Dedifferentiated amniotic fluid mesenchymal stem cell (primary cell): ENCODE measurements at regions not wholly inside any gene's neighbourhood (a gene's known extent, or its start where the extent isn't known, plus 50 kb on each side); places are given as distances from the start of the nearest gene placed in this dataset.

Experiments used
- DNase-seq: peaks from one replicate; pipeline ENCODE4 v3.0.0-alpha.2; 2016; ENCODE audit errors: extremely low spot score

GRCh38 chr4:34170946-34171345 is 2073.4 kb downstream of the ARAP2 start:
- DNase-seq = no peak

- DNase-seq = no peak
Observed at GRCh38 chr4:34176609-34177008, 2067.7 kb downstream of the ARAP2 start.

- no peak for DNase-seq
Observed at GRCh38 chr4:34178476-34178875, 2065.8 kb downstream of the ARAP2 start.

- DNase-seq = peak; percentile 54
Observed at GRCh38 chr4:34181311-34181841, 2062.9 kb downstream of the ARAP2 start.

GRCh38 chr4:34181891-34182290 is 2062.4 kb downstream of the ARAP2 start:
- no peak for DNase-seq

DNA sequence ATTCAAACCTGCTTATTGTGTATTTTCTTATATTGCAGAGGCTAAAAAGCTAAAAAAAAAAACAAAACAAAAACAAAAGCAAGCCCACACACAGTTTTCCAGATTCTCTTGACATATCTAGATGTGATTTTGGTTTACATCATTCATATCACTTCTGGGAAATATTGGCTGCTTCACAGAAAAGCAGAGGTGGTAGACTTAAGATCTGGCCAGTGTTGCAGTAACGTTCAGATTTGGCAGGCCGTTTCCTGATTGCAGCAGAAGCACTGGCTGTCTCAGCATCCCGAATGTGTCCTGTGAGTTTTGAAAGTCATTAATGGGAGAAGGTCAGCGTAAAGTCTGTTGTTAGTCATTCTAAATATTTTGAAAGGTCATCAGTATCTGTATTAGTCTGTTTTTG is 2062.0 kb downstream of the ARAP2 start:
- DNase-seq = no peak

GRCh38 chr4:34183926-34184325 is 2060.4 kb downstream of the ARAP2 start:
- DNase-seq = no peak

GRCh38 chr4:34187056-34187455 is 2057.3 kb downstream of the ARAP2 start:
- DNase-seq = no peak

- no peak for DNase-seq
Observed at GRCh38 chr4:34191443-34191842, 2052.9 kb downstream of the ARAP2 start.

- DNase-seq = peak; percentile 44
Observed at GRCh38 chr4:34193451-34194154, 2050.7 kb downstream of the ARAP2 start.

DNA sequence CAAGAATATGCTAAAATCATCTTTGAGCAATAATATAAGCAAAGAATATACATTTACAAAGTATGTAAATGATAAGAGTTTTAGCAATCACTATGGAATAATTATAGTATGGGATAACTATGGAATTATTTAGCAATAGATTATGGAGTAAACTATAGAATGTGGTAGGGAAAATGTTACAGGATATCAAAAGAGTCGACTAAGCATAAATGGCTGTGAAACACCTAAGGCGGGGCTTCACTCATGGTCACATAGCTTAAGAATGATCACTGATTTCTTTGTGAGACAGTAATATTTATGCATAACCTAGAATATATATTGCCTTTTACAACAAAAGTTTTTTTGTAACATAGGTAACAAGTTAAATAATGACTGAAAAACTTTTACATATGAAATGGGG is 2049.7 kb downstream of the ARAP2 start:
- no peak for DNase-seq

- no peak for DNase-seq
Observed at GRCh38 chr4:34196375-34196774, 2047.9 kb downstream of the ARAP2 start.

- no peak for DNase-seq
Observed at GRCh38 chr4:34198966-34199365, 2045.3 kb downstream of the ARAP2 start.

DNA sequence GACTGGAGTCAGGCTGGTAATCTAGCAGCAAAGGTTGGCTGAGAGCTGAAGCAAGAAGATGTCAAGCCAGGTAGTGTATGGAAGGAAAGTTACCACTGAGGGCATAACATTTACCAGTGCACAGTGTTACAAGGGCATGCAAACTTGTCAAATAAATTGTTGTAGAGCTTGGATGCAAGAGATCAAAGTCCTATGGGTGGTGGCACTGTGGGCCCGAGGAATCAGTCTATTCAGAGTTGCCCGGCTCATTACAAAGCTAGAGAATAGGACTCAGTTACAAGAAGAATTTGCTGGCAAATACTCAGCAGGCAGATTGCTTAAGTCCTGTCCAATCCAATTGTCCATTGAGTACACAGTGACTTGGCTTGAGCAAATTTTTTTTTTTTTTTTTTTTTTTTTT is 2043.8 kb downstream of the ARAP2 start:
- no peak for DNase-seq

GRCh38 chr4:34202154-34202553 is 2042.2 kb downstream of the ARAP2 start:
- no peak for DNase-seq

DNA sequence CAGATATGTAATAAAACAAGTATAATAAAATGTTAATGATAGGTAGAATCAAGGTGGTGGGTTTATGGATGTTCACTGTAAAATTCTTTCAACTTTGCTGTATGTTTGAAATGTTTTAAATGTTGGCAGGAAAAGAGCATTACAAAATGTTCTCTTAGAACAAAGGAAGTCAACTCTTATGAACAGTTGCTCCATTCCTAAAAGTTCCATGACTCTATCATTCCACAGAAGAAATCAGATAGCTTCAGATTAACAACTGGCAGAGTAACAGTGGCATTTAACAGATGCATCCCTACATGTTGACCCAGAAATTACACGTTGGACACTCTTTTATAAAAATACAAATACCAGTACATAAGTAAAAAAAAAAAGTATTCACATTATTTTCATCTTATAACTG is 2023.7 kb downstream of the ARAP2 start:
- no peak for DNase-seq

DNA sequence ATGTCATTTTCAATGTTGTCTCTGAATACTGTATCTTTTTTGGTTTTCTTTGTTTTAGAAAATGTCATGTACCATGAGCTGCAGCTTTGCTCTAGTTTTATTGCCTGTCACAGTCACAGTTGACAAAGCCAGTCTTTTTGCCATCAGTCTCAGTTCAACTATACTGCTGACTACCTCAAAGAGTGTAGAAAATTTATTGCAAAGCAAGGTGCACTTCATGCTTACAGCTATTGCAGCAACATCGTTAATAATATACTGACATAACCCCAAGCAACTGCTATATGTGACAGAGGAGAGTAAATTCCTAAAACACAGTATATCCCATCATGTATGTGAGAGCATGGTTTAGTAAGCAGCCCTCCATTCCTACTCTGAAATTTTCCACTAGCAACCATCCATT is 2022.3 kb downstream of the ARAP2 start:
- DNase-seq = no peak

- DNase-seq = no peak
Observed at GRCh38 chr4:34236118-34236517, 2008.2 kb downstream of the ARAP2 start.

DNA sequence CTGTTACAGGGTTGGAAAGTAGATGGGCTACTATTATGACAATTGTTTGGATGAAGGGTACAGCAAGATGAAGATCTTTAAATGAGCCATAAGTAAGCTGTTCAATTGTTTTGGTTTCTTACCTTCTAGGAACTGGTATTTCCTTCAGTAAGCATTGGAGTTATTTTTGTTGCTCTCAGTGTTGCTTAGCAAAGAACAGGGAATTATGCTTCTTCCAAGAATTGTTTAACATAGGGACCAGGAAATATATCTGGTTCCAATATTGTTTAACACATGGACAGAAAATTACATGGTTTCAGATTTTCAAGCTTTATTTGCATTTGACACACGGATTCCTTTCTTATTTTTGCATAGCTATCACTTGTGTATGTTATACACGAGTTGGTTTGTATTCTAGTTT is 1999.0 kb downstream of the ARAP2 start:
- no peak for DNase-seq

- DNase-seq = no peak
Observed at GRCh38 chr4:34250562-34250961, 1993.8 kb downstream of the ARAP2 start.

DNA sequence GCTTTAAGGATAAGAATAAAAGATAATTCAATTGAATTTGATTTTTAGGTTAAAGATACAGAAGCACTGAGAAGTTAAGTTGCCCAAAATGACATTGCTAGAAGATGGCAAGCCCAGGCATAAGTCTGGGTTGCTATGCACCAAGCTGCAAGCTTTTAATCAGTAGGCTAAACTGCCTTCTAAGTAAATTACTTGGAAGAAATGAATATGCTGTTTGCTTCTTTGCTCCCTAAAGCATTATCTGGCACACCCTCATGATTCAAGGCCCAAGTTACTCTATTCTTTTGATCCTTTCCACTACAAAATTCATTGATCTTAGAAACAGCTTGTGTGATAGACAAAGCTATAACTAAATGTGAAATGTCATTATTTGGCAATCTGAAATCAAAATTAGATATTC is 1991.1 kb downstream of the ARAP2 start:
- no peak for DNase-seq

DNA sequence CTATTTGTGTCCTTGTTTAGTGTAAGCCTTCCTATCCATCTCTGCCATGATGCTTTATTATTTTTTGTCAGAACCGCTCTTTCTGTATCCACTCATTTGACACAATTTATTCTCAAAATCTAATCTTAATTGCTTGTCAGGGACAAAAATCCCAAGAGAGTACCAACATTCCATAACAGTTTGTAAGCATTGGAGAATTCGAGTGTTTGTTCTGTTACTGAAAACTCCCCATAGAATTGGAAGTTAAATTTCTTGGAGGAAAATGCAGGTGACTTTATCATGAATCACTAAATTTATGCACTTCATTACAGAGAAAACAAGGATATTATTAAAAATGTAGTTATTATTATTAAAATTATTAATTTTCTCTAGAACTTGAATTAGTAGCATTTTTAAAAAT is 1986.1 kb downstream of the ARAP2 start:
- no peak for DNase-seq

- DNase-seq = no peak
Observed at GRCh38 chr4:34261799-34262314, 1982.5 kb downstream of the ARAP2 start.

DNA sequence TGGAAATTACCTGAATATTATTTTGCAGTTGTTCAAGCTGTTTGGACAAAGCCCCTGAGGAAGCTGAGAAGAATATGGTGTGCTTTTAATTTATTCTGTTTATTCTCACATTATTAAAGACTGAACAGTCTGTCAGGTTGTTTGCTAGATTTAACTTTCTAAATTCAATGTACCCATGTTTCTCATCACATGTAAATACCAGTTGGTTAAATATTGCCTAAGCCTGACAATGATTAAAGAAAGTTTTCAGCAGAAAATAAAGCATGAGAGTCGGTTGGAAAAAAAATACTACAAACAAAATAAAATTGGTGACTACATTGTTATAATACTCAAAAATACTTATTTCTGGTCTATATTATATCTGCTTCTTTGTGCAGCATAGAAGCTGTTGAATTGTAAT is 1974.7 kb downstream of the ARAP2 start:
- DNase-seq = no peak
